ENCODE measurements at regions not wholly inside any gene's neighbourhood (a gene's known extent, or its start where the extent isn't known, plus 50 kb on each side); places are given as distances from the start of the nearest gene placed in this dataset.

DNA sequence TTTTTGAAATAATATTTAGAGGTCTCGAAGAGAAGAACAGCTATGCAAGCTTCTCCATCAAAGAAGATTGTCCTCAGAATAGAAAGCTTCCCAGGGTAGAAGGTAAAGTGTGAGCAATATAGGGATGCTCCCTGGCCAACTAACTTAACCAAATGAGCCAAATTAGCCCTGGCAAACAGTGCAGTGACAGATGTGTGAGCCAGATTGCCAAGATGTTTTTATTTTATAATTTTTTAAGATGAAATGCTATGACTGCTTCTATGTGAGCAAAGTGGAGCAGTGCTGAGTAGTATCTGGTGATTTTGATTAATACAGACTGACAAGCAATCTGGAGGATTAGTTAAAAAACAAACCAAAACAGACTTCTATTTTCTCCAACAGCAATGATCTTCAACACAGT, 202.1 kb downstream of the NOVA1 start:
- no peak for DNase-seq

DNA sequence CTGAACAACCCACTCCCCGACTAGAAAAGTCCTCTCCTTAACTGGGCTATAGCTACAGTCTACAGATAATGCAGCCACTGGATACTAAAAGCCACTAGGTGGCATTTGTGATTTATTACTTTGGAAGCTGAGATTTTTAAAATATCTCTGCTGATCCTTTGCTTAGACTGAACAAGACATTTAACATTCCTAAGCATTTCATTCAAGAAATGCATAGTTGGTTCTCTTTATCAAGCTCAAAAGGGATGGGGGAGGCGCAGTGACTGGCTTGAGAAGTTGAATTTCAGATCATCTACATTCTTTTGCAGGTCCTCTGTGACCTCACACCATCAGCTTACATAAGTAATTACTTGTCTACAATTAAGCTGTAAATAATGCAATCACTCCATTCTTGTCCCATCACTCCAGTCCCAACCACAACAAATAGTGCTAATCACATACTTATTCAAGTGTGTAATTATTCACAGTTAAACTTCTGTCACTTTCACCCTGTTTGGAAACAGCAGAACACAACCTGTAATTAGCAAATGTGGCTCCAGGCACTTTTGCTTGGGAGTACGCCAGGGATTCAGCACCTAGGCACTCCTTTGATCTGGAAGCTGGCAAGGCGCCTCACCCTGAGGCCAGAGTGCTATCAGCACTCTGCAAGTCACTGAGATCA, 203.6 kb downstream of the NOVA1 start:
- DNase-seq: no peak

DNA sequence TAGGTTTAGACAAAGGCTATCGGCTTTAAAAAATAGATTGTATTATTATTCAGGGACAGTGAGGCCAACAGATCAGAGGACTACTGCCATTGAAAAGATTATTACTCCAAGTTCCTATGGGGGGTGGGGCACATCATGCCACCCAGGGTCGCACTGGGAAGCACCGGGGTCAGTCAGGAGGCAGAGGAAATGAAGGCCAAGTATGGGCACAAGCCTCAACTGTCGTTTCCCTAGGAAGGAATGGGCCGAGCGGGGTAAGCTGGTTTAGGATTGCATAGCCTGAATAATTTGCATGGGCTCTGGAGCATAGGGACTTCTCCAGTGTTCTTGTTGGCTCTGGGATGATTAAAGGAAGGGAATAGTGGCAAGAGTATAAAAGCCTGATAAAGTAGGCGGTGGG, 205.3 kb downstream of the NOVA1 start:
- DNase-seq: no peak

DNA sequence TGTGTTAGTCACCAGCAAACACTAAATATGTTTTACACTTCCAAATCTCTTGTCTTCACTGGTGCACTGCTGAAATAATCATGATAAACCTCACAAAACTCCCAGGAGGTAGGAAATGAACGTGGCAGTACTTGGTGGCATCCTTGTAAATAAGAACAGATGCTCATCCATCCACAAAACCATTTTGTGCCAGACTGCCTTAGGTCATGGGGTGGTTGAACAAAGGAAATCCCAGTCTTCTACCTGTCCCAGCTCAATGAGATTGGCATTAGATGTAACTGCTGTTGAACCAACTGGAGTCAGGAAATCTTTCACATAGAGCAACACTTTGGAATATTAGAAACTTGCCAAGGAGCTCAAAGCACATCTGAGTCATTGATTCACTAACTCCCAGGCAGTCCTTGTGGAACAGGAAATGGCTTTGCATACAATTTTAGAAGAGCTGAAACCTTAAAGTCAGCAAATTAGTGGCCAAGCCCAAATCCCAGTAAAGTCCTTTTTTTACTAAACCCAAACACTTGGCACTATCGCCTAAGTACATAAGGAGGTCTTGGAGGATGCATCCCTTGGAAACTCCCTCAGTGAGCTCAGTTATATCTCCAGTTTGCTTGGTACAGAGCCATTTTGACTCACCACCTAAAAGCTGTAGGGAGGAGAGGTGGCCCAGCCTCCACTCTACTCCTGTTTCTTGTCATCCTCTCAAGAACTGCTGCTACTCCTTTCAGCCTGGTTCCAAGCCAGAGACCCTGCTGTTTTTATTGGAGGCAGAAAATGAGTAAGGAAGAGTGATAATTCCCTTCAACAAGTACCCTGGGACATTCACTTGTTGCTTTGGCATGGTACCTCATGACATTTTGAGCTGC, 208.0 kb downstream of the NOVA1 start:
- no peak for DNase-seq

DNA sequence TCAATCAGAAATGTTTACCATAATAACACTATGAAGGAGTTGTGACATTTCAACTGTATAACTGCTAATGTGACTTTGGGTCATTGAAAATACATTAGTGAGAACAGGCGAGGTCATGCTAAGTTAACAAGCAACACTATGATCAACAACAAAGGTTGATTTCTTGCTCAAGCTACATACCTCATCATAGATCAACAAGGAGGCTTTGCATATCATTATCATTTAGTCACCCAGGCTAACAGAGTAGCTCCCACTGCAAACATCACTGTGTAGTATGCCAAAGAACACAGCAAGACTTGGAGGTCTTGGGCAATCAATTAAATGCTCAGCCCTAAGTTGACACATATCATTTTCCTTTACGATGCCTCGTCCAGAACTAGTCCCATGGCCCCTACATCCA, 212.5 kb downstream of the NOVA1 start:
- no peak for DNase-seq

DNA sequence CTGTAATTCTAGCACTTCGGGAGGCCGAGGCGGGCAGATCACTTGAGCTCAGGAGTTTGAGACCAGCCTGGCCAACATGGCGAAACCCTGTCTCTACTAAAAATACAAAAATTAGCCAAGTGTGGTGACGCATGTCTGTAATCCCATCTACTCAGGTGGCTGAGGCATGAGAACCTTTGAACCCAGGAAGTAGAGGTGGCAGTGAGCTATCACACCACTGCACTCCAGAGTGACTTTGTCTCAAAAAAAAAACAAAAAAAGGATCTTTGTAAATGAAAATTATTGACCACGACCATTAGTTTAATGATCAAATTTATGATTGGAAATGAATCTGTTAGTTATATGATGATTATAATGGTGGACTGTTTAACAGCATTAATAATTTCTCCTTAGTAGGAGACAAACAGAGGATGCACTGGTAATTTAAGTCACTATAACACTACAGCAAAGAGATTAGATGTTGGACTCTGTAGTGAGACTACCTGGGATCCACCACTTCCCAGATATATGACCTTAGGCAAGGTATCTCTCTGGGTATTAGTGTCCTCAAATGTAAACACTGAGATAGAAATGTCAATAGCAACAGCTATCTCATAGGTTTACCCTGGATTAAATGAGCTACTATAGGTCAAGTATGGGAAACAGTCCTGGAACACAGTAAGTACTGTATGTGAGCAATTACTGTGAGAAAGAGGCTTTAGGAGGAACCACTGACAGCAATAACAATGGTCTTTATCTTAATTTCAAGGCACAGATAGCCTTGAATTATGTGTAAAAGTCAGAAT, 214.7 kb downstream of the NOVA1 start:
- no peak for DNase-seq

DNA sequence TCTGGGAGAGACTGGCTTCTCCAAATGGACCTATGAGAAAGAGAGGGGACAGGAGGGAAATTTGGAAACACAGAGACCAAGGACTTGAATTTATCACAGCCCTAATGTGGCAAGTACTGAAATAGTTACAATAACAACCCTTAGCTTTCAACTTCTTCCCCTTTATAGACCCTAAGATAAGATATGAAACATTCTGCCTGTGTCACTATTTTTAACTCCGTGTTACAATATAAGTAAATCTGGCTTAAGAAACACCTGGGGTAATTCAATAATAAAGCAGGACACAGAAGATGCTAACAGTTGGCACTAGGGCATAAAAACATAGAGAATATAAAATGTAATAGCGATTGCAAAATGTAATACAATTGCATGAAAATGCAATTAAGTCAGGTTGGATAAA, 216.4 kb downstream of the NOVA1 start:
- no peak for DNase-seq

DNA sequence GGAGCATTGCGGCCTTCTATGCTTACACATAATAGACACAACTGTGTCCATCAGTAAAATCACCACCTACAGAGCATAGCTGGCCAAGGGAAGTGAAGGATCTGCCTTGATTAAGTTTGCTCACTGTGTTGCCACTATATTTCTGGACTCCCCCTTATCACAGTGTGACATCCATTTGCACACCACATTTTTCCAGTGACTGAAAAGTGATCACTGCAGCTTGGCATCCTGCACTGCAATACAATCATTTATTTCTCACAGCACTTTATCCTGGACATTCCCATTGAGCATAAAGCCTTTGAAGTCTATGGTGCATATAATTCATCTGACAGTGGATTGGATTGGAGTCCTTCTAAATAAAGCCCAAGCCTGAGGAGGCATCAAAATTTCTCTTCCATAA, 217.2 kb downstream of the NOVA1 start:
- no peak for DNase-seq

DNA sequence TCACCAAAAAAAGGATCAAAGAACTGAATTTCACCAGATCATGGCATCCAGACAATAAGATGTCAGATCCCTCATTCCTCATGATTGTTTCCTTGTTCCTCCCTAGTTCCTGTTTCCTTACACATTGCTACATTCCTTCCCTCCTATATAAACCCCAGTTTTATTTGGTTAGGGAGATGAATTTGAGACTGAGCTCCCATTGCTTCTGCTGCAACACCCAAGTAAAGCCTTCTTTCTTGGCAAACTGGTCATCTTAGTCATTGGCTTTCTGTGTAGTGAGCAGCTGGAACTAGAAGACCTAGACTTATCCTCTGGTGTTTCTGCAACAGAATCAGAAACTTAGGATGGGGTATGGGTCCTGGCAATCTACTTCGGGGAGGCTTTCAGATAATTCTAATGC, 217.9 kb downstream of the NOVA1 start:
- DNase-seq: no peak

DNA sequence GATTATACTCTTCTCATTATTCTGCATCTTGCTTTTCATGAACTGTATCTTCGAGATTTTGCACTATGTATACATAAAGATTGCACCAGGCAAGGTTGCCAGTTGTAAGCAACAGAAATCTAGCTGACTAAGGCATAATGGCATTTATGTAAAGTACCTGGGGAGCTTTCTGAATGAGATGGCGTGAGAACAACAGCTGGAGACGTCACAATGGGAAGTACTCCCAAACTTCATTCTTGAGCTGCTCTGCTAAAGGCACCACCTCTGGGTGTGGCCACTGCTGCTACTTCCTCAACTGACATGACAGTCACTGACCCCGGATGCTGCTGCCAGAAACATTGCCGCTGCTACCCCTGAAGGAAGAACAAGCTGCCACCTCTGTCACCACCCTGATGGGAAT, 220.7 kb downstream of the NOVA1 start:
- no peak for DNase-seq

DNA sequence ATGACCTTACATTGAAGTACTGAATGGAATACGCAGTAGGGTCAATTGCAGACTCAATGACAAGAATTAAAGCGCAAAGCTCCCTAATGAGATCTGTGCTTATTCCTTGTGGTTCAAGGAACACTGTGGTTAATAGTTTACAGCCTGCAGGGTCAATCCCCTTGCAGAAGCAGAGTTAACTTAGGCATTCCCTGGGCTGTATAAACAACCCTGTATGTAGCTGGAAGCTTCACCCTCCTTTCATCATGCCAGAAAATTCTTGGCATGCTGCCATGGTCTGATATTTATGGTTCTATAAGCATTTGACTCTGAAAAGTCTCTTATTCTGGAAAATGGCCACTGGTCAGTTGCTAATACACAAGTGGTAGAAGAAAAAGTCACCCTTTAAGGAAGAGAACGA, 227.7 kb downstream of the NOVA1 start:
- no peak for DNase-seq

DNA sequence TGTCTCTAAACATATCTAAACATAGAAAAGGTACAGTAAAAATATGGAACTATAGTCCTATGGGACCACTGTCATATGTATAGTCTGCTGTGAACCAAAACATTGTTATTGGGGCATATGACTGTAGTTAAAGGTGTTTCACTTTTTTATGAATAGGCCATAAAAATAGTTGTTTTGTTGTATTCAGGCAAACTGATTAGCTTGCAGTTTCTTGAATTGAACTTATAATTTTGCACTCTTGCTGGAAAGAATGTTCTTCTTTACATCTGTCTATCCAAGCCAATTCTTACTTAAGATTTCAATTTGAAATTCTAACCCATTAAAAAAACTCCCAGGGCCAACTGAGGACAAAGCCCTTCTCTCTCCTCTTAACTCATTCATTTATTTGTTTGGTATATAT, 234.1 kb downstream of the NOVA1 start:
- DNase-seq: no peak

DNA sequence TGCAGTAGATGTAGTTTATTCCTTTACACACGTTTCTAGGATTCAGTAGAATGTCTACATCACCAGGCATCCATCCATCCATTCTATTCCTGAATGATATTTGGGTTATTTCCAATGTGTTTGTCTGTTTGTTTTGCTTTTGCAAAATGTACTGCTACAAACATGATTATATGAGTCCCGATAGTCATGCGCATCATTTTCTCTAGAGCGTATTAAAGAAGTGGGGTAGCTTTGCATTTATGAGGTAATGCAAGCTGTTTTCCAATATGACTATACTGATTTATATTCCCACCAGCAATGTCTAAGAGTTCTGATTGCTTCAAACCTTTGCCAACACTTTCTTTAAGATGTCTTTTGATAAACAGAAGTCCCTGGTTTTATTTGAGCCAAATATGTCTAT, 253.2 kb downstream of the NOVA1 start:
- no peak for DNase-seq

DNA sequence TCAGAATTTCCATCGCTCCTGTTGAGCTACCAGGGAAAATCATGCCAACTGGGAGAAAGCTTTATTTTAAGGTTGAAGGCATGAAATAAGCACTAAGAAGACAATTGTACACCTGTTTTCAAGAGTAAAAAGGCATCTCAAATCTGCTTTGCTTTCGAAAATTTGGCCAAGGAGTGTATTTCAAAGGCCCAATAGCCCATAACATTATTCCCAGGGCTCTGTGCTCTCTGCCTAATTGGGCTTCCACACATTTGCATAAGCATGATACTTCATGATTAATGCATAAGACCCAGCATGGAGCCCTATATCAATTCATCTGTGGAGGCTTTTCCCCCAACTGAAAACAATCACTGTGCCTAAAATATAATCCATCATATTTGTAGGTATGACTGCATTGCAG, 258.5 kb downstream of the NOVA1 start:
- no peak for DNase-seq

DNA sequence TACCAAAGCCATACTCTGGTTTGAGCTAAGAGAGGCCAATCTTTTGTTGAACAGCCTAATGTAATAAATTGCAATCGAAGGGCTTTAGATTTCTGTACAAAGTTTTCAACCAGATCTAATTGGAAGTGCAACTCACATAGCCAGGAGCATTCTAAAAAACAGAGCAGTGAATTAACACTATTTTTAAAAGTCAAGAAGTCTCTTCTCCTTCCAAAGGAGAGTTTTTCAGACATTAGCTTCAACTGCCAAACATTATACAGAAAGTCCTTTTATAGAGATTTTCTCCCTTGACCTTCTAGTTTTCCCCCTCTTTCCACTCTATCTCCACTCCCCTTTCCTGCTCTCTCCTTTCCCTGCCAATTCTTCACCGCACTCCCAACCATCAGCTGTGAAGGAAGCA, 259.6 kb downstream of the NOVA1 start:
- DNase-seq: no peak

DNA sequence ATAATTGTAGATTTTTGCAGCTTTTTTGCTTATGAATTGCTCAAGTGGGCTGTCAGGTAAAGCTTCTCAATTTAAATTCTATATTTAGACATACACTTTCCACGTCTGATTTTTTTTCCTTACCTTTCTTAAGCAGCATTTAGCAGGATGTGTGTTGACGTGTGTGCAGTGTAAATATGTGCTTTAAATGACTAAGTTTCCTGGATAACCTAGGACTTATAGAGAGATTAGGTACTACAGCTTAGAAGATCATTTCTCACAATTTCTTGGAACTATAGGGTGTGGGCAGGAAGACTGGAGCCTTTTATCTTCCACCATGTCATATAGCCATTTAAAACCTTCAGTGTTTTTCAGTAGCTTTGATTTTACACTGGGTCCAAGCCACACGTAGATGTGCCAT, 263.5 kb downstream of the NOVA1 start:
- DNase-seq: no peak

DNA sequence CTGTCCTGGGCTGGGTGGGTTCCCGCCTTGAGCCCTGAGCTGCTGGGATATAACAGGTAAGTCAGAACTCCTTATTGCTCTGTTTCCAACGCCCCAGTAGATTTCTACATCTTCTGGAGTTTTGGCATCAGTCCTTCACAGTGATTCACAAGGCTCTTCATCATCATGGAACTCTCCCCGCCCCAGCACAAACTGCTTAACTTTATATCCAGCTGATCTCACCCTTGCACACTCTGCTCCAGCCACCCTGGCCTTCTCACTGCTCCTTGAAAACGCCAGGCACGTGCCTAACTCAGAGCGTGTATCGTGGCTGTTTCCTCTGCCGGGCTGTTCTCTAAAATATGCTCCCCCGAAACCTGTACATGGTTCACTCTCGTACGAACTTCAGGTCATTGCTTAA, 264.9 kb downstream of the NOVA1 start:
- DNase-seq: no peak

DNA sequence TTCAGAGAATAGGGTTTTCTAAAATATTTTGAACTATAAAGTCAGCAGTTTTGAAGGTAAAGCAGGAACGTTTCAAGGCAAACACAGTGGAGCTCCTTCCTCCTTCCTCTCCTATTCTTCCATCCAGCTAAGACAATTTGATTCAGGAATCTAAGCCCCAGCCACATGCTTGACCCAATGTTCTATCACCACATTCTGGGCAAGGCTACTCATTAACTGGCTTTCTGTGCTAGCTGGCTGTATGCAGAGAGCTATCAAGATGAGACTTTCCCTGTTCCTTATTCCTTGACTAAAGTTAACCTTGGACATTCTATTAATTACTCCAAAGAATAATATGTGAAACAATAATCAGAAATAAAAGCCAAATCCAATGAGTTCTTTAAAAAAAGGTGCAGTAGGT, 266.9 kb downstream of the NOVA1 start:
- no peak for DNase-seq

DNA sequence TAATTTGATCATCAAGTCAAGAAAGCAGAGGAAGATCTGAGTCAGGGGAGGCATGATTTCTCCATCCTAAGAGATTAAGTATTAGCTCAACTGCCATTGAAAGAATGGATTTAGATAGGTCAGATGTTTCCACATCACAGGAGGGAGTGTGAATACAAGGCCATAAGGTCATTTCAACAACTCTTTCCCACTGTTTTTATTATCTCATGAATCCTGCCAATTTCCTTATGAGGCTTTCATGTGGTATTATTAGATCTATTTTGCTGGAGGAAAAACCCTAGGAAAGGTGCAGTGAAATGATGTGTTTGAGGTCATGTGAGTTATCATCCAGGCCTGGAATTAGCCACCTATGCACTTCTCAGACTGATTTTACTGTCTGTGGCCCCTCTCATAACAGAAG, 269.0 kb downstream of the NOVA1 start:
- no peak for DNase-seq

DNA sequence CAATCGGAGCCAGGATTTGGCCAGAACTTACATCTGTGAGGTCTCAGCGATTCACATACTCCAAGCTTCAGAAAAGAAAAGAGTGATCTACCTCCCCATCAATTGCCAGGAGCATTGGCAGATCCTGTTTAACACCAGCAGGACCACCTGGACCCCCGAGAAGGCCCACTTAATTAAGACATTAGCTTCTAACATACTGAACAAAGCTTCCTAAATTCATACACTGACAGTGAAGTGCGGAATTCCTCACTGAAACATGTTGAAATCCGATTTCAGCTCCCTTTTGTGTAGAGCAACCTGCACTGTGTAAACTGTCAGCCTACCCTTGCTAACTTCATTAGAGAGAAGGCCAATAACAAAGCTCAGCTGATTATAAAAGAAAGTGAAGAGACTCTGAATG, 274.0 kb downstream of the NOVA1 start:
- no peak for DNase-seq

DNA sequence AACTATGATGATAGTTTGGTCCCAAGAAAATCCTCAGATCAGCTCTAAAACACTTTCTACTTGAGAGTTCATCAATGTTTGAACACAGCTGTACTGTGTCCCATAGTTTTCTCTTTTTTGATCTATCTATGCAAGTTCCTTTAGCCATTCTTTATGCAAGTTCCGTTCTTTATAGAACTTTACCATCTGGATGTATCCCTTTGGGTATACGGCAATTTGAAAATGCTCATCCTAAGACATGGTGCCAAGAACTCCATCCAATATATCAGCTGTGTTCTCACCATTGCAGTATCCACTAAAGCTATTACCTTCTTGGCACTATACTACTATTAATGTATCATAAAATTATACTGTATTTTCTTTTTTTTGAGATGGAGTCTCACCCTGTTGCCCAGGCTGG, 276.9 kb downstream of the NOVA1 start:
- no peak for DNase-seq

DNA sequence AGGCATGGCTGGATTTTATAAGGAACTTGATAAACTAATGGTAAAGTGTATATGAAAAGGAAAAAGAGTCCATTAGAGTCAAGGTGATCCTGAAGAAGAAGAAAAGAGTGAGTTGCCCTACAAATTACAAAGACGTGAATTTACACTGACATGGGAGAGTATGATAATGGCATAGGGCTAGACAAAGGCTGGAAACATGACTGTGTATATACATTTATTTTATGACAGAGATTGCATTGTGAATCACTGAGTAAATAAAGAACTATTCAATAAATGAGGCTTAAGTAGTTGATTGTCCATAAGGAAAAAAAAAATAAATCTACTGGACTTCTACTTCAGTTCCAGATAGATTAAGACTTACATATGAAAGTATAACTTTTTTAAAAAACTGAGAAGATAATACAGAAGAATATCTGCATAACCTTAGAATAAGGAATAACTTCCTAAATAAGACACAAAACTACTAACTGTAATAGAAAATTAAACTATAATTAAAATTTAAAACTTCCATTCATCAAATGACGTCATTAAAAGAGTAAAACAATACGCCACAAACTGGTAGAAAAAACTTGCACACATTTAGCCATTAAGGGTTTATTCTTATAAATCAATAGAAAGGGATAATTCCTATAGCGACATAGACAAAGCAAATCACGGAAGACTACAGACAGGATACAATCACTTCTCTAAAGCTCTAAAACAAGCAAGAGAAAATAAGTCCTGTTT, 278.5 kb downstream of the NOVA1 start:
- no peak for DNase-seq

DNA sequence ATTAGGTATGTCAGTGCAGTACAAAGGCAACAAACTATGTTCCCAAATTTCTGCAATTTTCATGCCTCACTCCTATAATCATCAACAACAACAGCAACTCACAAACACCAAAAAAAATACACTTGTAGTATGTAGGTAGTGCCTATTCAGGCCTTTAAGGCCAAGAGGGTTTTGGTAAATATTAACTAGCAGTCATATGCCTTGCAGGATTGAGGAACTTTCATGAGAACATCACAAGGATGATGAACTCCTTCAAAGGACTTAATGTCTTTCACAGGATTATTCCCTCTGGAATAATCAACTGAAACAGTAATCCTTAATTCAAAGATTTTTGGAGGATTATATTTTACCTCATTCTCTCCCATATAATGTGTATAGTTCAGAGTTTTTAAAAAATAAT, 293.8 kb downstream of the NOVA1 start:
- no peak for DNase-seq

Measured in activated CD4-positive, alpha-beta T cell treated with anti-CD3 and anti-CD28 coated beads for 48 hours (primary cell).